ENCODE measurements at regions not wholly inside any gene's neighbourhood (a gene's known extent, or its start where the extent isn't known, plus 50 kb on each side); places are given as distances from the start of the nearest gene placed in this dataset.
A peak's percentile ranks its signal among the peaks of the same experiment; 100 is the strongest.

DNA sequence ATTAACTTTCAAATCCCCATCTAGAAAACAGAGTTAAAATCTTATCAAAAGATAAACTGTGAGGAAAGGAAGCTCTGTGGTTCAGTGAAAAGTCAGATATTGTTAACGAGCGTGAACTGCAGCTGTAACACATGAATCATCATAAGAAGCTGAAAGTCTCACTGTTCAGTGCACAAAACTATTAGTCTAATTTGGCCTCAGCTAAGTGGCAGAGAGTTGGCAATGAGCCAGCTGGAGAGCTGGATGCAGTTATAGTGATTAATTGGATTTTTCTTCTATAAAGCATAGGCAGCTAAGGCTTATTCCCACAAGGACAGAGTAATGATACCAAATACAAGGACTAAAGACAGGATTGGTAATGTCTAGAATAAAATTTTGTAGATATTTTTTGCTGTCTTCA is 101.1 kb upstream of the ABCB5 start (continued):
- TF ChIP-seq ZNF280C (tag by site-specific recombination; IDR thresholded peaks at IDR 0.05) (no peak), ZNF785 (tag by site-specific recombination; IDR thresholded peaks at IDR 0.05) (no peak), PRDM6 (tag by site-specific recombination; IDR thresholded peaks at IDR 0.05) (peak; percentile 98), YY1 (tag by site-specific recombination; IDR thresholded peaks at IDR 0.05) (no peak), ZNF423 (tag by site-specific recombination; IDR thresholded peaks at IDR 0.05) (no peak), IKZF3 (tag by site-specific recombination; IDR thresholded peaks at IDR 0.05) (peak; percentile 63; the same call in 1 of the 2 replicates), ZNF350 (tag by site-specific recombination; IDR thresholded peaks at IDR 0.05) (peak; percentile 92), ZBTB20 (tag by site-specific recombination; IDR thresholded peaks at IDR 0.05) (no peak), TSHZ1 (tag by site-specific recombination; IDR thresholded peaks at IDR 0.05; ENCODE audit: borderline replicate concordance) (peak; percentile 88), ZNF169 (tag by site-specific recombination; IDR thresholded peaks at IDR 0.05) (no peak), ZBTB11 (tag by site-specific recombination; conservative IDR thresholded peaks at IDR 0.05; ENCODE audit: low read depth) (no peak), HOXC10 (CRISPR knock-in tag; IDR thresholded peaks at IDR 0.05) (no peak), GFI1B (tag by site-specific recombination; IDR thresholded peaks at IDR 0.05) (no peak), PRDM1 (tag by site-specific recombination; IDR thresholded peaks at IDR 0.05) (peak; percentile 73), GLIS1 (tag by site-specific recombination; IDR thresholded peaks at IDR 0.05) (no peak), ZSCAN30 (tag by site-specific recombination; IDR thresholded peaks at IDR 0.05) (peak; percentile 67; the same call in 1 of the 2 replicates), ZNF302 (tag by site-specific recombination; IDR thresholded peaks at IDR 0.05; ENCODE audit: low read depth) (no peak), GLI4 (tag by site-specific recombination; IDR thresholded peaks at IDR 0.05) (no peak), ZNF391 (tag by site-specific recombination; IDR thresholded peaks at IDR 0.05; ENCODE audit: borderline replicate concordance, low read depth) (no peak), SETDB1 (IDR thresholded peaks at IDR 0.05; ENCODE audit: insufficient read length, low read length) (no peak), KLF1 (tag by site-specific recombination; IDR thresholded peaks at IDR 0.05) (no peak), ZXDB (tag by site-specific recombination; IDR thresholded peaks at IDR 0.05) (peak; percentile 72), ZFHX2 (tag by site-specific recombination; conservative IDR thresholded peaks at IDR 0.05) (no peak), BCL6B (tag by site-specific recombination; IDR thresholded peaks at IDR 0.05) (peak; percentile 59; the same call in 1 of the 2 replicates), ZNF548 (tag by site-specific recombination; IDR thresholded peaks at IDR 0.05) (no peak), ZFP37 (tag by site-specific recombination; IDR thresholded peaks at IDR 0.05) (no peak), ZNF670 (tag by site-specific recombination; IDR thresholded peaks at IDR 0.05; ENCODE audit: low read depth) (no peak), ZNF221 (tag by site-specific recombination; IDR thresholded peaks at IDR 0.05; ENCODE audit: borderline replicate concordance) (peak; percentile 90; the same call in 1 of the 2 replicates)
- TF ChIP-seq, protein P1, sequence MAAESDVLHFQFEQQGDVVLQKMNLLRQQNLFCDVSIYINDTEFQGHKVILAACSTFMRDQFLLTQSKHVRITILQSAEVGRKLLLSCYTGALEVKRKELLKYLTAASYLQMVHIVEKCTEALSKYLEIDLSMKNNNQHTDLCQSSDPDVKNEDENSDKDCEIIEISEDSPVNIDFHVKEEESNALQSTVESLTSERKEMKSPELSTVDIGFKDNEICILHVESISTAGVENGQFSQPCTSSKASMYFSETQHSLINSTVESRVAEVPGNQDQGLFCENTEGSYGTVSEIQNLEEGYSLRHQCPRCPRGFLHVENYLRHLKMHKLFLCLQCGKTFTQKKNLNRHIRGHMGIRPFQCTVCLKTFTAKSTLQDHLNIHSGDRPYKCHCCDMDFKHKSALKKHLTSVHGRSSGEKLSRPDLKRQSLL (tag by site-specific recombination; IDR thresholded peaks at IDR 0.05): peak; percentile 22; the same call in 1 of the 2 replicates
